HG03039 (cell line): ENCODE measurements at regions not wholly inside any gene's neighbourhood (a gene's known extent, or its start where the extent isn't known, plus 50 kb on each side); places are given as distances from the start of the nearest gene placed in this dataset.

ENCODE experiments used
- ATAC-seq: cut with Tn5 transposase; IDR thresholded peaks from one replicate; pipeline ENCODE4 v1.9.1; 2021; ENCODE audit warnings: mild to moderate bottlenecking, moderate library complexity; ENCODE audit not compliant: unreplicated experiment

- ATAC-seq: no peak
Measured at GRCh38 chr16:51359141-51359955, 208.3 kb upstream of the SALL1 start.

DNA sequence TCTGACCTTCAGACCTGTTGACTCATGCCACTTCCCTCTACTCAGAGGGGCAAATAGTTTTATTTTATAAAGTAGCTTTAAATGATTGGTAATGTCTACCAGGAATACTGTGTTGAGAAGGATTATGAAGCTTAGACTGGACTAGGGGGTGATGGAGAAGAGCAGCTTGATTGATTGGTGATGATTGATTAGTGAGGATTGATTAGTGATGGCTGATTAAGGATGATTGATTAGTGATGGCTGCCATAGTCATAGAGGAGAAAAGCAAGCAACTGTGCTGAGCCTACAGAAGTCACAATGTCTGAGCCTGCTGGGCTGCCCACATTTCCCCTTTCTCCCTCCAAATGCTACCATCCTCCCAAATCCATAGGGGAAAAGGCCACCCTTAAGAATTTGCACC lies 206.8 kb upstream of the SALL1 start:
- no peak for ATAC-seq

- ATAC-seq: no peak
Measured at GRCh38 chr16:51355875-51356274, 204.8 kb upstream of the SALL1 start.

DNA sequence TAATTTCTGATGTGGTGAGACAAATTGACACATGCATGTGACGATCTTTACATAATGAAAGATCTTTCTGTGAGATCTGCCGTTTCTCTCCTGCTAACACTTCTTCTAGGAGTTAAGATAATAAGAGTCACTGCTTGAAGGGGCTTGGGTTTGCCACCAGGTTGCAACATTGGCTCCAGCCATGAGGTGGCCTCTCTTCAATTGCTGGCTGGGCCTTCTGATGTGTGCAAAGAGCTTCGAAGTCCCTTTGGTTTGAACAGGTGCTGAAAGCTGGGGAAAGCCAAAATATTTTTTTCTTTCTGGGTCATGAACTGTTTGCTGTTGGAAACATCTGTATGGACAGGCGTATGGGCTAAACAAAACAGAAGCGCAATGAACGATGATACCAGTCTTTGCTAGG lies 204.1 kb upstream of the SALL1 start:
- no peak for ATAC-seq

- ATAC-seq: no peak
Measured at GRCh38 chr16:51353055-51353454, 202.0 kb upstream of the SALL1 start.

DNA sequence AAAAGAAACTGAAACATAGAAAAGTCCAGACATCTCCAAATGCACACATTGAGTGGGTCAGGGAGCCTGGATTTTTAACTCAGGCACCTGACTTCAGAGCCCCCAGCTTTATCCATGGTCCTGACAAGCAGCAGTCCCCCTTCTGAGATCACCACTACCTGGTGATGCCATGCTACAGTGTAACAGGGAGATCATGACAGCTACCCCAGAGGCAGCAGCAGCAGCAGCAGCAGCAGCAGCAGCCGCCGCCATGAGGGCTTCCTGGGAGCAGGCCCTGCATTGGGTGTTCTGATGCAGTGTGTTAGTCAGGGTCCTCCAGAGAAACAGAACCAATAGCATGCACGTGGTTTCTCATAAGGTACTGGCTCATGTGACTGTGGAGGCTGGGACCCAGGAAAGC lies 198.6 kb upstream of the SALL1 start:
- ATAC-seq: no peak

- ATAC-seq: no peak
Measured at GRCh38 chr16:51343411-51343810, 192.3 kb upstream of the SALL1 start.

GRCh38 chr16:51341204-51341603 lies 190.1 kb upstream of the SALL1 start:
- ATAC-seq: no peak

- ATAC-seq: no peak
Measured at GRCh38 chr16:51337662-51338061, 186.6 kb upstream of the SALL1 start.

DNA sequence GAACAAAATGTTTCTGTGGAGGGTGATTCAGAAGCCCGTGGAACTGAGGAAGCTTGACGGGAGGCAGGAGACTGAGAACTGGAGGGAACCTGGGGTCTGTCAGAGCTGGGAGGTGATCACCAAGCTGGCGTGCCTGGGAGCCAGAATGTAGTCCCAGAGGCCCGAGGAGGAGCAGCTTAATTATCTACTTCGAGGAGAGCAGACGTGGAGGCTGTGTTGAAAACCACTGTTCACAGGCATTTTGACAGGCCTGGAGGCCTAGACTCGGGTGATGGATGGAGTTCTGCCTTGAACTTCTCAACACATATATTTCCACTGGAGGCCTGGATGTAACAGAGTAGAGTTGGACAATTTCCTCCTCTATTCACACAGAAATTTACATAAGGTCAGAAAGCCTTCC lies 177.7 kb upstream of the SALL1 start:
- ATAC-seq: no peak

GRCh38 chr16:51327001-51327400 lies 175.9 kb upstream of the SALL1 start:
- ATAC-seq: no peak

DNA sequence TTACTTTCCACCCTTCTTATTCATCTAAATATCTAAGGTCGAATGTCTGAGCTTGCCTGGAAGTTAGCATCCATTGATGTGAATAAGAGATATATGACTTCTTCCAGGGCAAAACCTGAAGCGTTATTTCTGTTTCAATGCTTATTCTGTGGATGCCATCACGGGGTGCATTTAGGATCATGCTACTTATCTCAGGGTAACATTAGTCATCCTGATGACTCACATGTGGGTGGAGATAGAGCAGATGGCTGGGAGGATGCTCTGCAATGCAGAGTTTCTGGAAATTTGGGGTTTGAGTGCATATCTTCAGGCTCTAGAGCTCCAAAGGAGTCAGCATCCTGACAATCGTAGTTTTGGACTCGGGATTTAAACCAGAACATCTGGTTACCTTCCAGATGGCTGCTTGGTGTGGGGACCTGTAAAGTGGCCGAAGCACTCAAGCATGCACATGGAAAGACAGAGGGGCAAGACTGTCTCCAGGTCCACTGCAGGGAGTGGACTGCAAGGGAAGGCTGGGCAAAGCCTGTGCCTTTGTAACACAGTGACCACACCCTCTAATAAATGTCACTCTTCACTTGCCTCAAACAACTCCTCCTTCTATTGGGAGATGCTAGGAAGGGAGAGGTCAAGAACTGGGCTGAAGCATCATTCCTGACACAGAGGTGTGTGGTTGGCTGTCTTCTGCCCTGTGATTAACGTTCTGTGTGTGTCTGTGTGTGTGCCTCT lies 175.2 kb upstream of the SALL1 start:
- ATAC-seq: no peak

DNA sequence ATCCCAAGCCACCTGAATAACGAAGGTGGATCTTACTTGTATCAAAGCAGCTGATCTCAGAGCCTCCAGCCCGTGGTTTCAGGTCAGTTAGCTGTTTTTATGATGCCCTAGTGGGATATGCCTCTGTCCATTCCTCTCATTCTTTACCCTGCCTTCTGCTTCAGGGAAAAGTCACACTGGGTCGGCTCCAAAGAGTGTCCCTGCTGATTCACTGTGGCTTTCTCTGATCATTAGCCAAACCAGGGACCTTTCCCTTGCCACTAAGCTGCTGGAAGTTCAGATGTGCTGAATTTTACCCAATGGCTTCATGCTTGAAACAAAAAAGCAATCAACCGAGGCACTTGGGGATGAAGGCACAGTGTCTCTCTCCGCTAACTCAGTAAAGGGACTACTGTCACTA lies 170.2 kb upstream of the SALL1 start:
- ATAC-seq: no peak

DNA sequence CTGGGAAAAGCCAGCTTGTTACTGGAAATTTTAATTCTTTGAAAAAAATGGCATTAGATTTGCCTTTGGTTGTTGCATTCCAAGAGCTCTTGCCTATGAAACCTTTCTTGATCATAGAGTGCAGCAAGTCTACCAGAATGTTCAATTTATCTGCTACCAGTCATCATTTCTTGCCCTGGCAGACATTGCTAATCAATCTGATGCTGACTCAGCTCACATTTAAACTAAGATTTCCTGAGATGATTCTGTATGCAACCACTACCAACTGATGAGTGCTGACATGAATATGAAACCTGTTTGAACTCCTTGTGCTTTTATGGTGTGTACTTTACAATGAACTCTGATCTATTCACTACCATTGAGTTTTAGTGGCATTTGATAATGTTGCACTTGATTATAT lies 166.5 kb upstream of the SALL1 start:
- ATAC-seq: no peak

DNA sequence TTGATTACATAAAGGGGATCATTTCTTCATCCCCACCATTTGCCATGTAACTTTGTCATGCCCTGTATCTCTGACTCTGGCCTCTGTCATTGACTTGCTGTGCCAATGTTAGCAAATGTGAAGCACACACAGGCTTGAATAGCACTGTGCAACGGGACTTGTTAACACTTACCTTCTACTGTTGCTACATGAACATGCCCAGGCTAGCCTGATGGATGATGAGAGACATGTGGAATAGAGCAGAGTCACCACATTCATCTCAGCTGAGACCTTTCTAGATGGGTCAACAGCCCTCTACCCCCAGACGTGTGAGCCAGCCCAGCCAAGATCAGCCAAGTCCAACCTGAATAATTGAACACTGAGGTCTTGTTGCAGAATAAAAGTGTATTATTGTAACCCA lies 162.1 kb upstream of the SALL1 start:
- ATAC-seq: no peak

DNA sequence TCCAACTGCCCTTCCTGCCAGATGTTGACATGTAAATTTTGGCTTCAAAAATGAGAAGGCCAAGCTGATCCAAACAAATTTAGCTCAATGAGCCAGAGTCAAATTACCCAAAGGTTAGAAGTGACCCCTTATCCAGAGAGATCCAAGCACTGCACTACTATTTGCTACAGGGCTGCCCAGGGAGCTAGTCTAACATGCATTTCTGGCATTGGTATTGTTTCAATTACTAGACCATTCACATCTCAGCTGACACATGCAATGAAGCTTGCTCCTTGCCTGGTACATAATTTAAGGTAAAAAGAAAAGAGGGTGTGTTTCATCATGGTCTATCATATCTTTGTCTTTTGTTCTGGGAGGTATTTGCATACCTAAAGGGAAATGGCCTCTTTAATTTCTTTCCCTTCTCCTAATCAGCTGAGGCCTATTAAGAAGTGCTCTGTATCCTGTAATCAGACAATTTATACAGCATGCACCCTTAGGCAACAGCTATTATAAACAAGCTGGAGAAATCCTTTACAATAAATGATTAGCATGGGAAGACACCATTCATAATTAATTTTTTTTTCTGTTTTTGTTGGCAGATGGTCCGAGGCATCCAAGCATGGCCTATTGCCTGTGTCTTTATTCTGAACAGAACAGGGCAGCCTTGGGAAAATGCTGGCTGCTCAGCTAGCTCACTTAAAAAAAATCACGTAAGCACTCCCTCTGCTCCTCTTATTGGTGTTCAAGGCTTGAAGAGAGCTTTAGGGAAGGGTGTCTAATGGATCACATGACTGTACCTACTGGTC lies 161.5 kb upstream of the SALL1 start:
- no peak for ATAC-seq

DNA sequence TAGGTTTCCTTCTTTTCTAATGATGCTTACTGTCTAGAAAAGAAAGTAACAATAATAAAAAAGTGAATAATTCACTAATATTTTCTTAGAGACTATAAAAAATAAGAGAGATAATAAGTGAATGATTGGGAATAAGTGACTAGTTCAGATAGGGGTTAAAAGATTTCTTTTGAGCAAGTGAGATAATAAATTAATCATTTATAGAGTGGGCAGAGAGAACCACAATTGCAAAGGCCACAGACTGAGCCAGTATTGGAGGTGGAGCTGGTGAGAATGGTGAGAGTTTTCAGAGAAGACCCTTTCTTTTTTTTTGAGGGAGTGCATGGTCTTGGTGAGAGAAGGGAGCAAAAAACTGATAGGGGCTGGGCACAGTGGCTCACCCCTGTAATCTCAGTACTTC lies 159.1 kb upstream of the SALL1 start:
- ATAC-seq: no peak

DNA sequence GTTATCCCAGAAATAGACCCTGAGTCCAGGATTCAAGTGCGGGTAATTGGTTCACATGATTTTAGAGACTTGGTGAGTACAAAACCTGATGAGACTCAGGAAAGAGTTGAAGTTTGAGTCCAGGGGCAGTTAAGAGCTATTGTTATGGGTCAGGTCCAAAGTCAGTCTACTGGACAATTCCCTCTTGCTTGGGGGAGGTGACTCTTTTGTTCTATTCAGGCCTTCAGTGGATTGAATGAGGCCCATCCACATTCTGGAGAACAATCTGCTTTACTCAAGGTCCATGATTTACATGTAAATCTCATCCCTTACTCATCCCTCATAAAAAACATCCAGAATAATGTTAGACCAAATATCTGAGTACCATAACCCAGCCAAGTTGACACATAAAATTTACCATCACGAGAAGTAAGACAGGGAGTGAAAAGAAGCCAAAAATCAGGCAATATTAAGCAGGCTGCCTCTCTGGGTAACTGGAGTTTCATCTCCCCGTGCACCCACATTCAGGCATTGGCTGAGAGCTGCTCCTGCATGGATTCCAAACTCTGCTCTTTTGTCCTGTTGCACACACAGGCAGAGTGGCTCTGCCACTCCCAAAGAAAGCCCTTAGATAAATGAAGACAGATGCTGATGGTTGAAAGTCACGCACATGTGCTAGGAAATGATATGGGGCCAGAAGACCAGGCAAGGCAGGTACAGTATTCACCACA lies 156.0 kb upstream of the SALL1 start:
- no peak for ATAC-seq

- ATAC-seq: no peak
Measured at GRCh38 chr16:51306116-51306515, 155.0 kb upstream of the SALL1 start.

- ATAC-seq: no peak
Measured at GRCh38 chr16:51305337-51305736, 154.3 kb upstream of the SALL1 start.

- no peak for ATAC-seq
Measured at GRCh38 chr16:51302042-51302441, 151.0 kb upstream of the SALL1 start.
